ENCODE measurements at regions not wholly inside any gene's neighbourhood (a gene's known extent, or its start where the extent isn't known, plus 50 kb on each side); places are given as distances from the start of the nearest gene placed in this dataset.

GRCh38 chr6:71724456-71725125 is 161.8 kb upstream of the RIMS1 start:
- intact Hi-C loops (cut with micrococcal nuclease), result no loop called here
- no peak for DNase-seq (ENCODE audit: unreplicated experiment)
- no peak overlapping the region for H3K27ac Mint-ChIP-seq (ENCODE audit: low read depth, unreplicated experiment)
- H3K36me3 Mint-ChIP-seq (ENCODE audit: insufficient read depth, unreplicated experiment), result no peaks in the 10 kb centered on the region
- H3K4me1 Mint-ChIP-seq (ENCODE audit: insufficient read depth, unreplicated experiment), result no peaks in the 10 kb centered on the region
- peaks cover 75% of the 10 kb centered on the region for H3K27me3 Mint-ChIP-seq (ENCODE audit: insufficient read depth, unreplicated experiment)
- no peak overlapping the region for H3K4me3 Mint-ChIP-seq (ENCODE audit: unreplicated experiment)
- ChIA-PET CTCF (interaction anchor here (0.6 kb wide), 1 partner anchor 365 kb away, joined by 3 read pairs; no protein-coding TSS in a partner anchor), POLR2A (no interaction called here)
- no peak for TF ChIP-seq CTCF (IDR thresholded peaks at IDR 0.05; ENCODE audit: unreplicated experiment)
- no TSS peak for BruUV-seq (replicated peaks)
- H3K9me3 Mint-ChIP-seq (ENCODE audit: unreplicated experiment), result no peaks in the 10 kb centered on the region

- no peak for TF ChIP-seq CTCF (IDR thresholded peaks at IDR 0.05; ENCODE audit: unreplicated experiment)
- intact Hi-C loops (cut with micrococcal nuclease), result no loop called here
- Mint-ChIP-seq H3K27ac (ENCODE audit: low read depth, unreplicated experiment) (no peak overlapping the region), H3K36me3 (ENCODE audit: insufficient read depth, unreplicated experiment) (no peaks in the 10 kb centered on the region), H3K4me3 (ENCODE audit: unreplicated experiment) (no peak overlapping the region), H3K27me3 (ENCODE audit: insufficient read depth, unreplicated experiment) (peaks cover 75% of the 10 kb centered on the region), H3K9me3 (ENCODE audit: unreplicated experiment) (no peaks in the 10 kb centered on the region), H3K4me1 (ENCODE audit: insufficient read depth, unreplicated experiment) (no peaks in the 10 kb centered on the region)
- BruUV-seq (replicated peaks), result no TSS peak
- CTCF ChIA-PET, result no interaction called here
- DNase-seq (ENCODE audit: unreplicated experiment), result no peak
- POLR2A ChIA-PET, result no interaction called here
Observed at GRCh38 chr6:71725126-71725470, 161.3 kb upstream of the RIMS1 start.

- ChIA-PET POLR2A (no interaction called here), CTCF (no interaction called here)
- H3K4me1 Mint-ChIP-seq (ENCODE audit: insufficient read depth, unreplicated experiment), result no peaks in the 10 kb centered on the region
- no peak for TF ChIP-seq CTCF (IDR thresholded peaks at IDR 0.05; ENCODE audit: unreplicated experiment)
- no peaks in the 10 kb centered on the region for H3K9me3 Mint-ChIP-seq (ENCODE audit: unreplicated experiment)
- H3K27ac Mint-ChIP-seq (ENCODE audit: low read depth, unreplicated experiment), result no peak overlapping the region
- no TSS peak for BruUV-seq (replicated peaks)
- no peak for DNase-seq (ENCODE audit: unreplicated experiment)
- no peak overlapping the region for H3K4me3 Mint-ChIP-seq (ENCODE audit: unreplicated experiment)
- no peaks in the 10 kb centered on the region for H3K36me3 Mint-ChIP-seq (ENCODE audit: insufficient read depth, unreplicated experiment)
- intact Hi-C loops (cut with micrococcal nuclease), result no loop called here
- H3K27me3 Mint-ChIP-seq (ENCODE audit: insufficient read depth, unreplicated experiment), result peaks cover 76% of the 10 kb centered on the region
Observed at GRCh38 chr6:71726121-71726520, 160.2 kb upstream of the RIMS1 start.

GRCh38 chr6:71727632-71728294 is 158.6 kb upstream of the RIMS1 start:
- no peaks in the 10 kb centered on the region for H3K36me3 Mint-ChIP-seq (ENCODE audit: insufficient read depth, unreplicated experiment)
- DNase-seq (ENCODE audit: unreplicated experiment), result no peak
- no peaks in the 10 kb centered on the region for H3K9me3 Mint-ChIP-seq (ENCODE audit: unreplicated experiment)
- no TSS peak for BruUV-seq (replicated peaks)
- no peak for TF ChIP-seq CTCF (IDR thresholded peaks at IDR 0.05; ENCODE audit: unreplicated experiment)
- H3K27me3 Mint-ChIP-seq (ENCODE audit: insufficient read depth, unreplicated experiment), result peaks cover 63% of the 10 kb centered on the region
- no peaks in the 10 kb centered on the region for H3K4me1 Mint-ChIP-seq (ENCODE audit: insufficient read depth, unreplicated experiment)
- H3K27ac Mint-ChIP-seq (ENCODE audit: low read depth, unreplicated experiment), result no peak overlapping the region
- intact Hi-C loops (cut with micrococcal nuclease), result no loop called here
- CTCF ChIA-PET, result no interaction called here
- POLR2A ChIA-PET, result no interaction called here
- no peak overlapping the region for H3K4me3 Mint-ChIP-seq (ENCODE audit: unreplicated experiment)
